GM13976 (cell line): ENCODE measurements at regions not wholly inside any gene's neighbourhood (a gene's known extent, or its start where the extent isn't known, plus 50 kb on each side); places are given as distances from the start of the nearest gene placed in this dataset.
"Not testable (repeated sequence)": the region's sequence is repeated elsewhere in the genome, so short reads cannot be mapped to it uniquely, and the experiment has no call there.

Source experiments
- DNase-seq: peaks from one replicate; pipeline ENCODE4 v3.0.0; 2012; ENCODE audit warnings: low spot score
- in situ Hi-C: fragments of 300-500 bp; cut with MboI; formaldehyde crosslinking; loops from one replicate; pipeline ENCODE4 v1.12.0; 2022; ENCODE audit warnings: low sequenced_read_pairs, mixed read lengths, inconsistent platforms; ENCODE audit not compliant: unreplicated experiment
- TF ChIP-seq, protein P1 (sequence below): IDR thresholded peaks from 2 replicates; pipeline ENCODE4 v1.5.1; 2012; ENCODE audit warnings: borderline replicate concordance, mild to moderate bottlenecking; ENCODE audit not compliant: insufficient read depth; ENCODE audit errors: extremely low read depth, missing control alignments, control extremely low read depth

DNA sequence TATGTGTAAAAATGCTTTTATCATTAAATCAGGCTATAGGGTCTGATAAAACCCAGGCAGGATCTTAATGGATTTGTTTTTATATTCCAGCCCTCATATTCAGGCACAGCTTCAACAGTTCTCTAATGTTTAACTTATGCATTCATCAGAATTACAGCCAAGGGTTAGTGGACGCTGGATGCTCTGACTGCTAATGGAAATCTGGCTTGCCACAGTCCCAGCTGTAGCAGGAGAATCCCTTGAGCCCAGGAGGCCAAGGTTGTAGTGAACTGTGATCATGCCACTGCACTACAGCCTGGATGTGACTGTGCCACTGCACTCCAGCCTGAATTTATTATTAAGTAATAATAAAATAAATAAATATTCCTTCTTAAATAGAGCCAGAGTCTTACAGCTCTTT, 98.0 kb downstream of the SLC25A46 start:
- in situ Hi-C loops, result no loop called here
- TF ChIP-seq, protein P1, sequence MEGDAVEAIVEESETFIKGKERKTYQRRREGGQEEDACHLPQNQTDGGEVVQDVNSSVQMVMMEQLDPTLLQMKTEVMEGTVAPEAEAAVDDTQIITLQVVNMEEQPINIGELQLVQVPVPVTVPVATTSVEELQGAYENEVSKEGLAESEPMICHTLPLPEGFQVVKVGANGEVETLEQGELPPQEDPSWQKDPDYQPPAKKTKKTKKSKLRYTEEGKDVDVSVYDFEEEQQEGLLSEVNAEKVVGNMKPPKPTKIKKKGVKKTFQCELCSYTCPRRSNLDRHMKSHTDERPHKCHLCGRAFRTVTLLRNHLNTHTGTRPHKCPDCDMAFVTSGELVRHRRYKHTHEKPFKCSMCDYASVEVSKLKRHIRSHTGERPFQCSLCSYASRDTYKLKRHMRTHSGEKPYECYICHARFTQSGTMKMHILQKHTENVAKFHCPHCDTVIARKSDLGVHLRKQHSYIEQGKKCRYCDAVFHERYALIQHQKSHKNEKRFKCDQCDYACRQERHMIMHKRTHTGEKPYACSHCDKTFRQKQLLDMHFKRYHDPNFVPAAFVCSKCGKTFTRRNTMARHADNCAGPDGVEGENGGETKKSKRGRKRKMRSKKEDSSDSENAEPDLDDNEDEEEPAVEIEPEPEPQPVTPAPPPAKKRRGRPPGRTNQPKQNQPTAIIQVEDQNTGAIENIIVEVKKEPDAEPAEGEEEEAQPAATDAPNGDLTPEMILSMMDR, result no peak
- no peak for DNase-seq

DNA sequence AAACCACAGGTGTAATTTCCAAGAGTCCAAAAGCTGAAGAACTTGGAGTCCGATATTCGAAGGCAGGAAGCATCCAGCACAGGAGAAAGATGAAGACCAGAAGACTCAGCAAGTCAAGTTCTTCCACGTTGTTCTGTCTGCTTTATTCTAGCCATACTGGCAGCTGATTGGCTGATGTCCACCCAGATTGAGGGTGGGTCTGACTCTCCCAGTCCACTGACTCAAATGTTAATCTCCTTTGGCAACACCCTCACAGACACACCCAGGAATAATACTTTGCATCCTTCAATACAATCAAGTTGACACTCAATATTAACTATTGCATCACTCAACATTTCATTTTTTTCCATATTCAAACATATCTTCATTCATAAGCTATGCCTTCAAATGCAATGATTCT, 99.5 kb downstream of the SLC25A46 start:
- DNase-seq, in situ Hi-C loops: not testable (repeated sequence)

DNA sequence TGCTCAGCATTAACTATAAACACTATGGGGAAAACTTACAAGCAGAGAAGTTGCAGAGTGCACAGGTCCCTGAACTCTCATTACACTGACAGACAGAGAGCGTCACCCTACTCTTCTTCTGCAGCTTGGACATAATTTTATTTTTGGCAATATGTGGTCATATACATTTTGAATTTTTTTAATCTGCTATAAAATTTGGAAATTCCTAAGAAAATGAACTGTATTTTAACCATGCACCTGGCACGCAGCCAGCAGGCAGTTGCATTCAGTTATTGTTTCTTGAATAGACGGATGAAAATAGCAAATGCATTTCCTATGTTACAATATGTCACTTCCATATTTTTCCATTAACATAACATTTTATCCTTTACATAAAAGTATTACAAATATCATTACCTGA, 100.2 kb downstream of the SLC25A46 start:
- TF ChIP-seq, protein P1, result no peak
- no peak for DNase-seq
- in situ Hi-C loops, result no loop called here

DNA sequence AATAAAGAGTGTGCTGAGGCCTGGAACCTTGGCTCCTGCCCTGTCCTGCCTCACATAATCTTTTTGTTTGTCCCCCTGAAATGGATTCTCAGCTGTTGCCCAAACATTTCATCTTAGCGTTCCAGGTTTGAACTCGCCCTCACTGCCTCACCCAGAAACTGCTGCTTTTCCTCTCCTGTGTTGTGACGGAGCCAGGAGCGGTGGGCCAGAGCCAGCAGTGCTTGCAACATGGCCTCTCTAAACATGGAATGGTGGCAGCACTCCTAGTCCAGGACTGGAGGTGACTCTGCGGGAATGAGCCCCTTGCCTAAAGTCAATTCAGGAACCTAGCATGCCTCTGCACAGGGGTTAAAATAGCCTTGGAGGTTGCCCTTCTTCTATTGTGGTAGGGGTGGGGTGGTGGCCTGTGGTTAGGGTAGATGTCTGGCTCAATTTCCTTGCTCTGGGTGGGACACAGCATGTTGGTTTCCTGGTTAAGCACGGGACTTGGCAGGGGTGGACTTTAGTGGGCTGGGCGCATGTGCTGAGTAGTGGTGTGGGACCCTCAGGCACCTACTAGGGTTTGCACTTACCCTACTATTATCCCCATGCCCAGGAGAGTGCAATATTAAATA, 101.6 kb downstream of the SLC25A46 start:
- TF ChIP-seq, protein P1, result no peak
- DNase-seq, result no peak
- in situ Hi-C loops, result no loop called here

DNA sequence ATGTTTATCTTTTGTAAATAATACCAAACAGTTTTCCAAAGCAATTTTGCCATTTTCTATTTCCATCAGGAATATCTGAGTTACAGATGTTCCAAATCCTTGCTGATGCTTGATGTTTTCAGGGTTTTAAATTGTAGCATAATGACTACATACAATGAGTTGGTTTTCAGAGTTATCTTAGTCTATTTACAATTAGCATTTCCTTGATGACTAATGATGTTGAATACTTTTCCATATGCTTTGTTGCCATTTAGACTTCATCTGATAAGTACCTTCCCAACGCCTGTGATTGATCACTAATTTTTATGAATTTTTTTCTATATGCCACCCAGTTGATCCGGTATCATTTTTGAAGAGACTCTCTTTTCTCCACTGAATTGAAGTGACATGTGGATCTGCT, 102.3 kb downstream of the SLC25A46 start:
- DNase-seq, result no peak
- in situ Hi-C loops, result no loop called here
- TF ChIP-seq, protein P1, result no peak

DNA sequence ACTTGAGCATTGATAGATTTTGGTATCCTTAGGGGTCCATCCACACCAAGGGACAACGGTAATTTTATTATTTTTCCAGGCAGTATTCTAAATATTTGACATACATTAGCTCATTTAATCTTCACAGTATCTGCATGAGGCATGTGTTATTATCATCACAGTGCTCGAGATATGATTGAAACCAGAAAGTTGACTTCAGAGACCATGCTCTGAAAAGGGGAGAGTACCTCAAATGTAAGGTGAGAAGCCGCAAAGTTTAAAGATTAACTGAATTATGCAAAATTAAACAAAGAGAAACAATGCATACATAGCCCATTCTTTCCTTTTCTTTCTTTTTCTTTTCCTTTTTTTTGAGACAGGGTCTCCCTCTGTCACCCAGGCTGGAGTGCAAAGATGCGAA, 104.1 kb downstream of the SLC25A46 start:
- TF ChIP-seq, protein P1, result no peak
- in situ Hi-C loops, result no loop called here
- no peak for DNase-seq

DNA sequence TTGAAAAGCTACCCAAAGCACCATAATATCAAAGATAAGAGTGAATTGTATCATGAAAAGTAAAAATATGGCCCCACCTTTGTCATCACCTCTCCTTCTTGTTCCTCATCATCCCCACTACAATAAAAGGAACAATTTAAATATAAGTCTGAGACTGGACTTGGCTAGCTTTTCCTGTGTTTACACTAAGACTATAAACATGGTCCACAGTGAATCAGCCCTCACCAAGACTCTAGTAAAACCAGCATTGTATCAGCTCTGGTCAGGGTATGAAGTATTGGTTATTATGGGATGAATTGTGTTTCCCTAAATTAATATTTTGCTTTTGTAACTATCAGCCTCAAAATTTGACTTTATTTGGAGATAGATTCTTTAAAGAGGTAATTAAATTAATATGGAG, 105.4 kb downstream of the SLC25A46 start:
- TF ChIP-seq, protein P1, result no peak
- DNase-seq, result no peak
- in situ Hi-C loops, result no loop called here
